Right lobe of liver (tissue), 6 donors: ENCODE measurements at regions not wholly inside any gene's neighbourhood (a gene's known extent, or its start where the extent isn't known, plus 50 kb on each side); places are given as distances from the start of the nearest gene placed in this dataset.

Experiments
- ATAC-seq, 4 donors: fragments of 200-7000 bp; cut with Tn5 transposase; one replicate each; pipeline ENCODE4 v1.9.1; 2020; ENCODE audit warnings: mild to moderate bottlenecking in 4 of 4, moderate library complexity in 4 of 4
- DNase-seq, 3 donors: peaks; one replicate each; pipeline ENCODE4 v3.0.0-alpha.2; 2020
- H3K27ac ChIP-seq, 3 donors: fragments of 200-600 bp; one replicate each; pipeline ENCODE4 v1.8.0; 2022
- H3K27me3 ChIP-seq, 2 donors: fragments of 200-600 bp; one replicate each; pipeline ENCODE4 v1.8.0; 2022
- H3K36me3 ChIP-seq, 4 donors: fragments of 200-600 bp; sonication (generic) in 1 of 4; one replicate each; pipeline versions ENCODE4 v1.5.1 to v1.8.0; 2017 to 2022; ENCODE audit warnings: control low read depth in 1 of 4
- H3K4me1 ChIP-seq, 4 donors: fragments of 200-600 bp; sonication (generic) in 1 of 4; one replicate each; pipeline versions ENCODE4 v1.5.1 to v1.8.0; 2017 to 2022; ENCODE audit warnings: control low read depth in 1 of 4
- H3K4me3 ChIP-seq, 3 donors: fragments of 200-600 bp; one replicate each; pipeline ENCODE4 v1.8.0; 2022
- H3K9me3 ChIP-seq, 4 donors: fragments of 200-600 bp; sonication (generic) in 1 of 4; one replicate each; pipeline versions ENCODE4 v1.5.1 to v1.8.0; 2017 to 2022; ENCODE audit warnings: control low read depth in 1 of 4
- CTCF ChIP-seq, 4 donors: fragments of 200-600 bp in 3 of 4; fragments of 450-650 bp in 1 of 4; IDR thresholded peaks; one replicate each; pipeline versions ENCODE4 v1.5.1 to v1.8.0; 2016 to 2022; ENCODE audit warnings: antibody characterized with exemption in 4 of 4, mild to moderate bottlenecking in 2 of 4
- POLR2A ChIP-seq: fragments of 450-650 bp; IDR thresholded peaks from one replicate; pipeline ENCODE4 v1.6.1; 2017; ENCODE audit warnings: antibody characterized with exemption, mild to moderate bottlenecking
- whole genome bisulfite sequencing: methylation state at CpG from one replicate; pipeline ENCODE4 v1.1.6; 2018; ENCODE audit warnings: low coverage, low lambda C conversion rate; ENCODE audit not compliant: insufficient coverage; ENCODE audit errors: missing lambda C conversion rate; 5-methylcytosine and 5-hydroxymethylcytosine counted together
- intact Hi-C, 2 donors: fragments of 100-400 bp; cut with DNase I; formaldehyde crosslinking; loops; one replicate each; pipeline versions ENCODE4 v1.11.2 to v1.14.1; 2022
- donor health status: DM: no; HTN: yes; CAD: no.
- donor health status: DM: no; HTN: no; CAD: no.
- donor health status: DM: no; HTN: no; CAD: no.
- donor health status: DM: no; HTN: yes; CAD: no.
- donor health status: DM: no; HTN: yes; CAD: no.

- Histone ChIP-seq H3K4me1 (no peaks in the 10 kb centered on the region), H3K9me3 (no peaks in the 10 kb centered on the region), H3K36me3 (no peaks in the 10 kb centered on the region), H3K27me3 (no peaks in the 10 kb centered on the region), H3K27ac (no peak overlapping the region), H3K4me3 (no peak overlapping the region)
- TF ChIP-seq CTCF (IDR thresholded peaks at IDR 0.05) (no peak), POLR2A (no peak)
- DNase-seq = no peak
- 45% methylated on average over 4 of the region's 4 CpGs for WGBS
- intact Hi-C loops = no loop called here
- no peak for ATAC-seq
Observed at GRCh38 chr4:181661090-181661489, 582.1 kb upstream of the TENM3 start.

- 14% methylated on average over 2 of the region's 2 CpGs for WGBS
- intact Hi-C loops = no loop called here
- Histone ChIP-seq H3K27me3 (no peaks in the 10 kb centered on the region), H3K36me3 (no peaks in the 10 kb centered on the region), H3K27ac (no peak overlapping the region), H3K9me3 (no peaks in the 10 kb centered on the region), H3K4me1 (no peaks in the 10 kb centered on the region), H3K4me3 (no peak overlapping the region)
- ATAC-seq (no peak), DNase-seq (no peak)
- no peak for TF ChIP-seq POLR2A
- no peak for TF ChIP-seq CTCF (IDR thresholded peaks at IDR 0.05)
Observed at GRCh38 chr4:181661923-181662322, 581.3 kb upstream of the TENM3 start.

GRCh38 chr4:181662383-181662782 is 580.8 kb upstream of the TENM3 start:
- H3K27me3 ChIP-seq = no peaks in the 10 kb centered on the region
- no peak overlapping the region for H3K27ac ChIP-seq
- no peaks in the 10 kb centered on the region for H3K36me3 ChIP-seq
- TF ChIP-seq POLR2A (no peak), CTCF (IDR thresholded peaks at IDR 0.05) (no peak)
- ATAC-seq (no peak), DNase-seq (no peak)
- no peaks in the 10 kb centered on the region for H3K9me3 ChIP-seq
- no peak overlapping the region for H3K4me3 ChIP-seq
- H3K4me1 ChIP-seq = no peaks in the 10 kb centered on the region
- intact Hi-C loops = no loop called here
- WGBS = 25% methylated on average over 3 of the region's 3 CpGs

- Histone ChIP-seq H3K9me3 (no peaks in the 10 kb centered on the region), H3K4me3 (no peak overlapping the region), H3K36me3 (no peaks in the 10 kb centered on the region), H3K4me1 (no peaks in the 10 kb centered on the region), H3K27ac (no peak overlapping the region), H3K27me3 (no peaks in the 10 kb centered on the region)
- ATAC-seq = no peak
- TF ChIP-seq CTCF (IDR thresholded peaks at IDR 0.05) (no peak), POLR2A (no peak)
- no peak for DNase-seq
- intact Hi-C loops = no loop called here
- WGBS = 47% methylated on average over 2 of the region's 2 CpGs
Observed at GRCh38 chr4:181670506-181670905, 572.7 kb upstream of the TENM3 start.

- ATAC-seq = no peak
- Histone ChIP-seq H3K9me3 (no peaks in the 10 kb centered on the region), H3K4me3 (no peak overlapping the region), H3K27ac (no peak overlapping the region), H3K4me1 (no peaks in the 10 kb centered on the region), H3K36me3 (no peaks in the 10 kb centered on the region), H3K27me3 (no peaks in the 10 kb centered on the region)
- TF ChIP-seq CTCF (IDR thresholded peaks at IDR 0.05) (no peak), POLR2A (no peak)
- WGBS = 71% methylated on average over 2 of the region's 2 CpGs
- no peak for DNase-seq
- intact Hi-C loops = no loop called here
Observed at GRCh38 chr4:181671672-181672071, 571.5 kb upstream of the TENM3 start.
